LNCAP (cell line): ENCODE measurements at regions not wholly inside any gene's neighbourhood (a gene's known extent, or its start where the extent isn't known, plus 50 kb on each side); places are given as distances from the start of the nearest gene placed in this dataset.

Source experiments
- TF ChIP-seq, protein P1 (sequence below): fragments of 450-650 bp; IDR thresholded peaks from 2 replicates; pipeline ENCODE4 v1.5.1; 2017; ENCODE audit warnings: mild to moderate bottlenecking

DNA sequence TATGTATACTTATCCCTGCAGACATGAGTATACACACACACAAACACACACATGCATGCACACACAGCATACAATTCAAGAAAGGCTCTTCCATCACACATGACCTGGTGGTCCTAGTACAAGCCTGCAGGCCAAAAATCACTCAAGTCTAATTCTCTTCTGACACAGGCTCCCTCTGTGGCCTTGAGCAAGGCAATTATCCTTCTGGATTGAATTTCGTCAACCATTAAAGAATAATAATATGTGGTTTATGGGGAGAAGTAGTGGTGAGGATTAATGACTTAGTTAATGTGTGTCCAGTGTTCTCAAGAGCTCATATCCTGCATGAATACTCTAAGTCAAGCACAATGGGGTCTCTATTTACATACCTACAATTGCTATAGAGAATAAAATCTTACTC is 161.8 kb upstream of the KIAA1217 start:
- TF ChIP-seq, protein P1, sequence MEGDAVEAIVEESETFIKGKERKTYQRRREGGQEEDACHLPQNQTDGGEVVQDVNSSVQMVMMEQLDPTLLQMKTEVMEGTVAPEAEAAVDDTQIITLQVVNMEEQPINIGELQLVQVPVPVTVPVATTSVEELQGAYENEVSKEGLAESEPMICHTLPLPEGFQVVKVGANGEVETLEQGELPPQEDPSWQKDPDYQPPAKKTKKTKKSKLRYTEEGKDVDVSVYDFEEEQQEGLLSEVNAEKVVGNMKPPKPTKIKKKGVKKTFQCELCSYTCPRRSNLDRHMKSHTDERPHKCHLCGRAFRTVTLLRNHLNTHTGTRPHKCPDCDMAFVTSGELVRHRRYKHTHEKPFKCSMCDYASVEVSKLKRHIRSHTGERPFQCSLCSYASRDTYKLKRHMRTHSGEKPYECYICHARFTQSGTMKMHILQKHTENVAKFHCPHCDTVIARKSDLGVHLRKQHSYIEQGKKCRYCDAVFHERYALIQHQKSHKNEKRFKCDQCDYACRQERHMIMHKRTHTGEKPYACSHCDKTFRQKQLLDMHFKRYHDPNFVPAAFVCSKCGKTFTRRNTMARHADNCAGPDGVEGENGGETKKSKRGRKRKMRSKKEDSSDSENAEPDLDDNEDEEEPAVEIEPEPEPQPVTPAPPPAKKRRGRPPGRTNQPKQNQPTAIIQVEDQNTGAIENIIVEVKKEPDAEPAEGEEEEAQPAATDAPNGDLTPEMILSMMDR = no peak

DNA sequence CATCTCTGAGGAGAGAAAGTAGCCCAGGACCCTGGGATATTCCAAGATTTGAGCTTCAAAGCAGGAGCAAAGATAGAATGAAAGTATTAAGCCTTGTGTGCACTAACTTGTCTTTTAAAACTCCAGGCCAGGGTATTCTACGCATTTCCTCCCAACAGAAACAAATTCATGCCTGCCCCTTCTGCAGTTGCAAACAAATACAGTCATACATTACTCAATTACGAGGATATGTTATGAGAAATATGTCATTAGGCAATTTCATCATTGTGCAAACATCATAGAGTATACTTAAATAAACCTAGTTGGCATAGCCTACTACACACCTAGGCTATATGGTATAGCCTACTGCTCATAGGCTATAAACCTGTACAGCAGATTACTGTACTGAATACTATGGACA is 154.5 kb upstream of the KIAA1217 start:
- TF ChIP-seq, protein P1 = no peak

DNA sequence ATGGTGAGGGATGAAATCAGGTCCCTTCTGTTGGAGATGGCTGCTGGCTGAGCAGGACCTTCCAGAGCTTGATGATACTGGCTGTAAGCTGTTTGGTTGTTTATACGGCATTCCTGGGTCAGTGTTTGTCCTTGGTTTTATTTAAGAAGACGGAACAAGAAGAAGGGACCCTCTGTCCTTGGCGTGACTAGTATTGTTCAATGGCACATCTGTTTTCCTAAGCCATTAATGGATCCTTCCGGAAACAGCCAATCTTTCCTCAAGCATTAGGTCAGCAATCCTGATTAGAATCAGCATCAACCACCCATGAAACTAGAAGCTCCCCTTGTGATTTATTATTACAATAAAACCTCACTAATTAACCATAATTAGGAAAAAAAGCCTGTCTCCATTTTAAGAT is 128.7 kb upstream of the KIAA1217 start:
- TF ChIP-seq, protein P1 = no peak

DNA sequence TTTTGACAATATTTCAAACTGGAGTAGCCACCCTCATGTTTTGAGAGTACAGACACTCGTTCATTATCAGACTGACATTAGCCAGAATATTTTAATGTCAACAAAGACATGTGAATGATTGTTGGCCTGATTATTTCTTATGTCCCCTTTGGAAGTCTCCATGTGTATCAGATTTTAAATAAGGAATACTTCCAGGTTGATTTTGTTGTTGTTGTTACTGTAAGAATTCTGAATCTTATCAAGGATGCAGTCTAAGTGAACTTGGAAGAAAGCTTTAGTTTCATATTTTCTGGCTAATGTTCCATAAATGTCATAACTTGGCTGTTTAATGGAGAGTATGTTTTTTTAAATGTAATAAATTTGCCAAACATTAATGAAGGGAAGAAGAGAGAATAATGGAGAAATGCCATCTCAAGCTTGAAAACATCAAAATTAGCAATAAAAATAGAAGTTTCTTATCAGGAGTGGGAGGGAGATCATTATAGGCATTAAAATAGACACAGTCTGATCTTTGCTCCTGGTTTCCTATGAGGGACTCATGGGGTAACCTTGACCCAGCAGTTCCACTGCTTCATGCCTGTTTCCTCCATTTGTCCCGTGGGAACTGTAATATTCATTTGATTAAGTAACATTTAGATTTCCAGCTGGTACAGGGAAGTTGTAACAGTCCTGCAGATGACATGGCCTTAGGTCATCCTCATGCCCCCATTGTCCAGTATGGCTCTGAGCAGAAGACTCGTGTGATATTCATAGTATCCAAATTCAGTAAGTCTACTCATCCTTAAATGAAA is 122.4 kb upstream of the KIAA1217 start:
- TF ChIP-seq, protein P1 = no peak

DNA sequence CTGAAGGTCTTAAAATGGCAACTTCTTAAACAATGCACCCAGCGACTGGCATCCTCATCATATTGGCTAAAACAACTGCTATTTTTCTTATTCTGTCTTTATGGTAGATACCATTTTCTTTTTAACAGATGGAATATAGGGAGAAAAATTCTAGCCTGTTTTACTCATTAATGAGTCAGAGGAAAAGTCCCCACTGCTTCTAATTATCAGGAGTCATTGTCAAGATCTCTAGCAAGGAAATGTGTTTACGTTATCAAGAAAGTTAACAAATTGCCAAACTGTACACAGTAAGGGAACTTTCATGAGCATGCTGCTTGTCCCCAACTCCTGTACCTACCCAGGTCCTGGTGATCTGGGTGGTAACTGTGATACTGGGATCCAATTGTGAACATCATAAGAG is 117.7 kb upstream of the KIAA1217 start:
- TF ChIP-seq, protein P1 = no peak

DNA sequence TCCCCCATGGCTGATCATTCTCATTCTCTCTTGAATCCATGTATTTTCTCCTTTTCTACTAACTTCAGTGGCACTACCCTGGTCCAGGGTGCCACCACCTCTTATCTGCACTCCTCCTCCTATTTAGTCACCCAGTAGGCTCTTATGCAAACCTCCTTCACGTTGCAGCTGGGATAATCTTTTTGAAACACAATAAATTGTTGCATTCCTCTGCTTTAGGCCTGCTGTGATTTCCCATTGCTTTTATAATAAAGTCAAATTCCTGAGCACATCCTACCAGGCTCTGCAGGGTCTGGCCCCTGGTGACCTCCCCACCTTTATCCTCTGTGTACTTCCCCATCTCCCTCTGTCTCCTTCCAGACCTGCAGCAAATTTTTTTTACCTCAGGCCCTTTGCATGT is 112.7 kb upstream of the KIAA1217 start:
- TF ChIP-seq, protein P1 = no peak

DNA sequence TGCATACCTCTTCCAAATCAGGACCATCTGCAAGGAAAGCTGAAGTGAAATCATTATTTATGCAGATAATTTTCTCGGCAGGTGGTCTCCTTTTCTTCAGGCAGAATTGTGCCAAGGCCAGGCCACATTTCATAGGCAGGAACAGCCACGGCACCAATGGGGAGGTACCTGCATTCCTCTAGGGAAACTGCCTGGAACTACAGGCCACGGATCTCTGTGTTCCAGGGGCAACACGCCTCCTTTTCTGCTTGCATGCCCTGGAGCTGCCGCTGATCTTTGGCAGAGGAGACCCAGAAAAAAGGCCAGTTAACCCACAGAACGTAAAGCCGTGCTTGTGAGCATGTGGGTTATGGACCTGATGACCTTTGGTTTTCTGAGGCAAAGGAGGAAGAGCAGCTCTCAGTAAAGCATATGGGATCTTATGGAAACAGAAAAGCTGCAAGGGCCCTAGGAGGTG is 111.2 kb upstream of the KIAA1217 start:
- TF ChIP-seq, protein P1 = no peak

DNA sequence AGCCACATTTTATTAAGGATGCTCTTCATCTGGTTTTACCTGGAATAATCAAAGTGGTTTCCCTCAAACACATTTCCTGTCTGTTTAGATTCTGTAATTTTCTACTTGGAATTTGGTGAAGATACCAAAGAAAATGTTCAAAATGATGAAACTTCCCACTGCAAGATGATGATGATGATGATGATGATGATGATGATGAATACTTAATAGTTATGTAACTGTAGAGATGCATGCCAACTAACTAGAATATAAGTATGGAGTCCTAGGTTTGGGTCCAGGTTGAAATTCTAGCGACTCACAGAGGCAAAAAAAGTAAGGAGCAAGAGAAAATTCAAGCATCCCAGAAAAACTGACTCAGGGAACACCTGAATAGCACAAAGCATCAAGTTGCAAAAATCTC is 104.0 kb upstream of the KIAA1217 start:
- TF ChIP-seq, protein P1 = no peak
